ENCODE measurements at regions not wholly inside any gene's neighbourhood (a gene's known extent, or its start where the extent isn't known, plus 50 kb on each side); places are given as distances from the start of the nearest gene placed in this dataset.
"Not testable (repeated sequence)": the region's sequence is repeated elsewhere in the genome, so short reads cannot be mapped to it uniquely, and the experiment has no call there.

DNA sequence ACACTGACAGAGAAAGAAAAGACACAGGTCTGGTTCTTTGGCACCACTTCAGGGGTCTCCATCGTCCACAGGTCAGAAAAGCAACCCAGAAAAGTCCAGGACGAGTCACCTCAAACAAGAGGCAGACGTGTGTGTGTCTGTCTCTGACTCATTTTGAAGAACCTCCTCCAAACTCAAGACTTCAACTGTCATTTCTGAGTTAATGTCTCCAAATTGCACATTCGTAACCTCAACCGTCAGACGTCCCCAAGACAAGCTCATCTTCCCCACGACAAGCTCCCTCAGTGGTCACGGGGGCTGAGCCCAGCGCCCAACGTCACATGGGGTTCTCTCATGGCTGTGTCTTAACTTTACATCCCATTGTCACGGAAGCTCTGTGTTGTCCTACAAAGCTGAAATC, 70.2 kb upstream of the TNK2 start:
- H3K4me3 ChIP-seq; ATAC-seq; H3K27me3 ChIP-seq; DNase-seq; H3K4me1 ChIP-seq; H3K27ac ChIP-seq; H3K9me3 ChIP-seq; intact Hi-C loops (cut with DNase I; ENCODE audit: low total_unique reads): not testable (repeated sequence)
- in situ Hi-C loops (cut with MboI; ENCODE audit: low sequenced_read_pairs in 4 of 4), result loop anchor here in 1 of 4 donors (10.0 kb wide), 1 partner anchor 274 kb away; no protein-coding TSS in a partner anchor
- H3K36me3 ChIP-seq, result peaks cover 0 to 62% of the 10 kb centered on the region in 2 donors

GRCh38 chr3:195976876-195977275, 68.5 kb upstream of the TNK2 start:
- intact Hi-C loops (cut with DNase I; ENCODE audit: low total_unique reads); H3K4me1 ChIP-seq; H3K27me3 ChIP-seq; DNase-seq; H3K9me3 ChIP-seq; H3K27ac ChIP-seq; H3K4me3 ChIP-seq; ATAC-seq: not testable (repeated sequence)
- in situ Hi-C loops (cut with MboI; ENCODE audit: low sequenced_read_pairs in 4 of 4), result loop anchor here in 1 of 4 donors (10.0 kb wide), 1 partner anchor 272 kb away; no protein-coding TSS in a partner anchor
- peaks cover 0 to 62% of the 10 kb centered on the region in 2 donors for H3K36me3 ChIP-seq

DNA sequence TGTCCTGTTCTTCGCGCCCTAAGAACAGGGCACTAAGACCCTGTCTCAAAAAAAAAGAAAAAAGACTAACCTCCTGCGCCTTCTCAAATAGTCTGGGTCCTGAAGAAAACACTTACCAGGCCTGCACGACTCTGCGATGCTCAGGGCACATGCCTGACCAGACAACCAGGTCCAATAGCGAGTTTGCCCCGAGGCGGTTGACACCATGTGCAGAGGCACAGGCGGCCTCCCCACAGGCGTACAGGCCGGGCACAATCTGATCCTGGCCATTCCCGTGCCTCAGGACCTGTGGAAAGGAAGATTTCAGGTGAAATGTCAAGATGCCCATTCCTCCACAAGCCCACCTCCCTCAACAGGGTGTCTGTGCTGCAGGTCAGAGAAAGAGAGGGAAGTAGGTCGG, 65.9 kb upstream of the TNK2 start:
- H3K4me3 ChIP-seq; DNase-seq; H3K4me1 ChIP-seq; H3K9me3 ChIP-seq; ATAC-seq; intact Hi-C loops (cut with DNase I; ENCODE audit: low total_unique reads); H3K27me3 ChIP-seq; H3K27ac ChIP-seq: not testable (repeated sequence)
- peaks cover 0 to 73% of the 10 kb centered on the region in 2 donors for H3K36me3 ChIP-seq
- in situ Hi-C loops (cut with MboI; ENCODE audit: low sequenced_read_pairs in 4 of 4), result loop anchor here in 2 of 4 donors (10.0 to 25.0 kb wide), 2 partner anchors 269 to 287 kb away; no protein-coding TSS in a partner anchor

GRCh38 chr3:195970873-195971272, 62.5 kb upstream of the TNK2 start:
- H3K9me3 ChIP-seq; H3K27ac ChIP-seq; H3K27me3 ChIP-seq; H3K4me3 ChIP-seq; DNase-seq; intact Hi-C loops (cut with DNase I; ENCODE audit: low total_unique reads); ATAC-seq; H3K4me1 ChIP-seq: not testable (repeated sequence)
- H3K36me3 ChIP-seq, result peaks cover 0 to 71% of the 10 kb centered on the region in 2 donors
- in situ Hi-C loops (cut with MboI; ENCODE audit: low sequenced_read_pairs in 4 of 4), result loop anchor here in 2 of 4 donors (10.0 to 25.0 kb wide), 2 partner anchors 266 to 284 kb away; no protein-coding TSS in a partner anchor

GRCh38 chr3:195969838-195970776, 61.8 kb upstream of the TNK2 start:
- H3K27ac ChIP-seq; H3K27me3 ChIP-seq; DNase-seq; H3K4me3 ChIP-seq; H3K4me1 ChIP-seq; H3K9me3 ChIP-seq; intact Hi-C loops (cut with DNase I; ENCODE audit: low total_unique reads): not testable (repeated sequence)
- peak in 1 of 2 donors; percentile 17 for ATAC-seq
- H3K36me3 ChIP-seq, result peaks cover 0 to 71% of the 10 kb centered on the region in 2 donors
- in situ Hi-C loops (cut with MboI; ENCODE audit: low sequenced_read_pairs in 4 of 4), result loop anchor here in 2 of 4 donors (10.0 to 25.0 kb wide), 2 partner anchors 265 to 283 kb away; no protein-coding TSS in a partner anchor

DNA sequence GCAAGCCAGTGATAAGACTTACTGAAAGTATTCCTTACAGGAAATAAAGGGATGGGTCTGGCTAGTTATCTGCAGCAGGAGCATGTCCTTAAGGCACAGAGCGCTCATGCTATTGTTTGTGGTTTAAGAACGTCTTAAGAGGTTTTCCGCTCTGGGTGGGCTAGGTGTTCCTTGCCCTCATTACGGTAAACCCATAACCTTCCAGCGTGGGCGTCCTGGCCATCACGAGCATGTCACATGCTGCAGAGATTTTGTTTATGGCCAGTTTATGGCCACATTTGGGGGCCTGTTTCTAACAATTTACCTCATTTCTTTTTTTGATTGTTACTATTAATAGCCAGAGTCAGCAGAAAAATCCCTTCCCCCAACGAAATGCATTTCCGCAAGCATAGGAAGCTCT, 61.0 kb upstream of the TNK2 start:
- H3K36me3 ChIP-seq, result peaks cover 0 to 70% of the 10 kb centered on the region in 2 donors
- H3K4me1 ChIP-seq; H3K9me3 ChIP-seq; H3K27ac ChIP-seq; H3K27me3 ChIP-seq; H3K4me3 ChIP-seq; DNase-seq; intact Hi-C loops (cut with DNase I; ENCODE audit: low total_unique reads); ATAC-seq: not testable (repeated sequence)
- in situ Hi-C loops (cut with MboI; ENCODE audit: low sequenced_read_pairs in 4 of 4), result loop anchor here in 1 of 4 donors (25.0 kb wide), 1 partner anchor 282 kb away; no protein-coding TSS in a partner anchor

DNA sequence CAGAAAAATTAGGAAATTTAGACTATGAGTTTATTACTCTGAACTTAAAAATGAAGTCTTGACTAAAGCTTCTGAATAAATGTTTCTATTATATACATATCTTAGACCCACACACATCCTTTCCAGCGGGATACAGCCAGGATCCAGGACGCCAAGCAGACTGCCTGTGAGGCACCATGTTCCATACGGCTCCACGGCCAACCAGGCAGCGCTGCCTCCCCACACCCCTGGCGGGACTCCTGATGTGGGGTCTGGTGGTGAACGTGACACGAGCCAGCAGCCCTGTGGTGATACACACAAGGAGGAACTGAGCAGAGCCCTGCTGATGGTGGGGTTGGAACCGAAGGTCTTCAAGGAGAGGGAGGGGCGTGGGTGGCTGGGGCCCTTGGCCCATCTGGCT, 59.8 kb upstream of the TNK2 start:
- in situ Hi-C loops (cut with MboI; ENCODE audit: low sequenced_read_pairs in 4 of 4), result loop anchor here in 1 of 4 donors (25.0 kb wide), 1 partner anchor 281 kb away; no protein-coding TSS in a partner anchor
- H3K9me3 ChIP-seq; intact Hi-C loops (cut with DNase I; ENCODE audit: low total_unique reads); DNase-seq; H3K27ac ChIP-seq; H3K27me3 ChIP-seq; H3K4me1 ChIP-seq; H3K4me3 ChIP-seq; ATAC-seq: not testable (repeated sequence)
- peaks cover 0 to 63% of the 10 kb centered on the region in 2 donors for H3K36me3 ChIP-seq

- H3K4me1 ChIP-seq; ATAC-seq; DNase-seq; H3K9me3 ChIP-seq; H3K4me3 ChIP-seq; intact Hi-C loops (cut with DNase I; ENCODE audit: low total_unique reads); H3K27me3 ChIP-seq; H3K27ac ChIP-seq: not testable (repeated sequence)
- in situ Hi-C loops (cut with MboI; ENCODE audit: low sequenced_read_pairs in 4 of 4), result loop anchor here in 1 of 4 donors (25.0 kb wide), 1 partner anchor 280 kb away; no protein-coding TSS in a partner anchor
- peaks cover 0 to 62% of the 10 kb centered on the region in 2 donors for H3K36me3 ChIP-seq
These were observed 59.0 kb upstream of the TNK2 start for GRCh38 chr3:195967387-195967720.

- DNase-seq; H3K4me3 ChIP-seq; H3K4me1 ChIP-seq; ATAC-seq; H3K27me3 ChIP-seq; H3K9me3 ChIP-seq; intact Hi-C loops (cut with DNase I; ENCODE audit: low total_unique reads); H3K27ac ChIP-seq: not testable (repeated sequence)
- peaks cover 0 to 56% of the 10 kb centered on the region in 2 donors for H3K36me3 ChIP-seq
- in situ Hi-C loops (cut with MboI; ENCODE audit: low sequenced_read_pairs in 4 of 4), result loop anchor here in 1 of 4 donors (25.0 kb wide), 1 partner anchor 279 kb away; no protein-coding TSS in a partner anchor
These were observed 58.4 kb upstream of the TNK2 start for GRCh38 chr3:195966563-195967386.

DNA sequence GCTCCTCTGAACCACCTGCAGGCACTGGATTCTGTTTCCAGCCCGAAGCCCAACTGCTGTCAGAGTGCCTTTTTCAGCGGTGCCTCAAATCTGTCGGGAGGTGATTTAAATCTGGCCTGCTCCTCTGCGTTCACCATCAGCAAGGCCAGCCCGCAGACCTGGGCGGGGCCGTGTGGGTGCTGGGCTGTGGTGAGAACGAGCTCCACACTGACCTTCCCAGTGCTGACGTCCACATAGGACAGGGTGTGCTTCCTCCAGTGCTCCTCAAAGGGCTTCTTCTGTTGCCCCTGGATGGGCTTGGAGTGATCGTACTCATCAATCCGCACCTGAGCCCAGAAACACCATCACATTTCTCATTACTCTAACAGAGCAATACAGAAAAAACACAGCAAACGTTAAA, 56.9 kb upstream of the TNK2 start:
- DNase-seq; H3K27ac ChIP-seq; H3K9me3 ChIP-seq; H3K4me1 ChIP-seq; H3K4me3 ChIP-seq; H3K27me3 ChIP-seq; intact Hi-C loops (cut with DNase I; ENCODE audit: low total_unique reads); ATAC-seq: not testable (repeated sequence)
- peaks cover 0 to 40% of the 10 kb centered on the region in 2 donors for H3K36me3 ChIP-seq
- in situ Hi-C loops (cut with MboI; ENCODE audit: low sequenced_read_pairs in 4 of 4), result loop anchor here in 1 of 4 donors (25.0 kb wide), 1 partner anchor 278 kb away; no protein-coding TSS in a partner anchor
